LNCaP clone FGC (cell line): ENCODE measurements at regions not wholly inside any gene's neighbourhood (a gene's known extent, or its start where the extent isn't known, plus 50 kb on each side); places are given as distances from the start of the nearest gene placed in this dataset.

Experiments
- DNase-seq: peaks from one replicate; pipeline ENCODE4 v3.0.0-alpha.2; 2011; ENCODE audit warnings: low read depth
- H3K4me3 ChIP-seq: 2 replicates; pipeline ENCODE4 v1.5.1; 2011; ENCODE audit warnings: mild to moderate bottlenecking, low read depth, low read length, control low read depth
- TF ChIP-seq, protein P1 (sequence below): IDR thresholded peaks from 2 replicates; pipeline ENCODE4 v1.5.1; 2012; ENCODE audit warnings: mild to moderate bottlenecking; ENCODE audit not compliant: control insufficient read depth, insufficient read depth; ENCODE audit errors: extremely low read depth

DNA sequence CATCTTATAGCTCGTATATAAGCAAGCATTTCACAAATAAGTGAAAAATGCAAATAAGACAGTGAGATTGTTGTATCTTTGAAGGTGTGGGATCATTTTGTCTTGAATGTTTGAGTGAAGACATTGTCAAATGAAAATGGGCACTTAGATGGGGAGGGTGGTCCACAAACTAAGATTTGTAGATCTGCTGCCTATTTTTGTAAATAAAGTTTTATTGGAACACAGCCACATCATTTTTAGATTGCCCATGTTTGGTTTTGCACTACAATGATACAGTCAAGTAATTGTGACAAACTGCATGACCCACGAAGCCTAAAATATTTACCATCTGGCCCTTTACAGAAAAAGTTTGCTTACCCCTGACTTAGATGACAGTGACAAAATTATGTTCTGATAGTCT, 156.7 kb downstream of the PAH start:
- TF ChIP-seq, protein P1, sequence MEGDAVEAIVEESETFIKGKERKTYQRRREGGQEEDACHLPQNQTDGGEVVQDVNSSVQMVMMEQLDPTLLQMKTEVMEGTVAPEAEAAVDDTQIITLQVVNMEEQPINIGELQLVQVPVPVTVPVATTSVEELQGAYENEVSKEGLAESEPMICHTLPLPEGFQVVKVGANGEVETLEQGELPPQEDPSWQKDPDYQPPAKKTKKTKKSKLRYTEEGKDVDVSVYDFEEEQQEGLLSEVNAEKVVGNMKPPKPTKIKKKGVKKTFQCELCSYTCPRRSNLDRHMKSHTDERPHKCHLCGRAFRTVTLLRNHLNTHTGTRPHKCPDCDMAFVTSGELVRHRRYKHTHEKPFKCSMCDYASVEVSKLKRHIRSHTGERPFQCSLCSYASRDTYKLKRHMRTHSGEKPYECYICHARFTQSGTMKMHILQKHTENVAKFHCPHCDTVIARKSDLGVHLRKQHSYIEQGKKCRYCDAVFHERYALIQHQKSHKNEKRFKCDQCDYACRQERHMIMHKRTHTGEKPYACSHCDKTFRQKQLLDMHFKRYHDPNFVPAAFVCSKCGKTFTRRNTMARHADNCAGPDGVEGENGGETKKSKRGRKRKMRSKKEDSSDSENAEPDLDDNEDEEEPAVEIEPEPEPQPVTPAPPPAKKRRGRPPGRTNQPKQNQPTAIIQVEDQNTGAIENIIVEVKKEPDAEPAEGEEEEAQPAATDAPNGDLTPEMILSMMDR, result no peak
- H3K4me3 ChIP-seq, result no peak overlapping the region
- DNase-seq, result no peak

DNA sequence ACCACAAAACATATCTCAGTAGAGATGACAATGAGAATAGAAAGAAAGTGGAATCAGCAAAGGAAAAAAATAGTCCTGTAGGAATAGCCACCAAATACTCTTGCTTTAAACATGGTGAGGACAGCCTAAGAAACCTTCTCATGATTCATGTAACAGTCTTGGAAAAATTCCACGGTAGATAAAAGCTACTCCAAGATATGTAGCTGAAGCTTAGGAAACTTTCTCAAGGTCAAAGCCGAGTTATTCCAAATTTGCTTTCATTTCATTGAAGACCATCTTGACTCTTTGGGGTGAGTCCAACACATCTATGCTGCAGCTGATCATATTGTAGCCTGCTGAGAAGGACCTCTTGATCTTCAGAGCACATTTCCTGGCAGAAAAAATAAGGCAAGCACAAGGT, 157.6 kb downstream of the PAH start:
- DNase-seq, result no peak
- no peak overlapping the region for H3K4me3 ChIP-seq
- TF ChIP-seq, protein P1, result no peak

DNA sequence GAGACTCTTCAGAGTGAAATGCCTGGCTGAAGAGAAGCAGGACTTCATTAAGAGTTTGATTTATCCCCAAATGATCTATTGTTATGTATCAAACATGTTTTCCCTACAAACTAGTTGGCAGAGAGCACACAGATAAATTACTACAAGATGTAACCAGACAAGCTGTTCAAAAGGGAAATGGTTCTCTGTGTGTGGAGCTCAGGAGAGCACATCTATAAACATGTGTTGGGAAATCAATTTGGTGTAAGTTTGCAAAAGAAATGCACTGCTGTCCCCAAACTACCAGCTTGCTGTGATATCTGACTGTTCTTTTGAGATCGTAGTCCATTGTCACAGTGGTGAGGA, 159.2 kb downstream of the PAH start:
- no peak overlapping the region for H3K4me3 ChIP-seq
- no peak for DNase-seq
- TF ChIP-seq, protein P1, result no peak

DNA sequence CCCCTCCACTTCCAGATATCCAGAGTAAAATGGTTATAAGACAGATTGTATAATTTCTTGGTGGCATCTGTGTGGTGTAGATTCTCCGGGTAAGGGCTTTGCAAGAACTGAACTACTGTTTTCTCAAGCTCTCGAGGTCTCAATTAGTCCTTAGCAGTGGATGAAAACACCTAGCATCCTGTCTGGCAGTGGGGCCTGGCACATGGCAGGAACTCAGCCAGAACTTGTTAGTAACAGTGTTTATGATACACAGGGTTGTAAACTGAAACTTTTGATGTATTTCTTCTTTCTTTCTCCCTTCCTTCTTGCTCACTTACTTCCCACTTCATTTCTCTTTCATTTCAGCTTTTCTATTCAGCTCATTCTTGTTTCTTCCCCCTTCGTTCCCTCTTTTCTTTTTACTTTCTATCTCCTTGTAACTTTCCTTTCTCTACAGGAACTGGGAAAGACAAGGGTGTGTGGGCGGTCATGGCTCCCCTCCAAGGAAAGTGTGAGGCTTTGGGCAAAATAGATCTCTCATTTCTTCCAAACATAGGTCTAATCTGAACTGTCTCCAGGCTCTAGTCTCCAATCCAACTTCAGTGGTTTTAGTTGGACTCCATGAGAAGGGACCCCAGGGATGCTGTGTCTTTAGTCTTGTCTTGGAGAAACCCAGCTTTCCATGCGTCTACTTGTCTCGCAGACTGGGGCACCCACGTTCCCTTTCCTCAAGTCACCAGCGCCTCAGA, 159.7 kb downstream of the PAH start:
- no peak for DNase-seq
- TF ChIP-seq, protein P1, result no peak
- no peak overlapping the region for H3K4me3 ChIP-seq

DNA sequence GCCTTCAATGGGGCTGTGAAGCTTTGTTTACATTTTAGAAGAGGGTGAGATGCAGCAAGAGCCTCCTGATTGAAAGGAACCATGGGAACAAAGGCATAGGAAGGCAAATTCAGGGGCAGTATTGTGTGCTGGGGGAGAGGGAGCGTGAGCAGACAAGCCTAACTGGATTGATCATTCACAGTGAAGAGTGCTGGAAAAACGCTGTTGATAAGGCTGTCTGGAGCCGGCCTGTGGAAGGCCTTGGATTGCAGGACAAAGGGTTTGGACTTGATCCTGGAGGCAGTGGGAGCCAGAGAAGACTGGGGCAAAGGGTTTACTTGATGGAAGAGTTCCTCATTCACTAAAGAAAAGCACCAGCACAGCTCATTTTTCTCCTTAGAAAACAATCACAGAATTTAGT, 160.5 kb downstream of the PAH start:
- TF ChIP-seq, protein P1, result no peak
- DNase-seq, result no peak
- no peak overlapping the region for H3K4me3 ChIP-seq

DNA sequence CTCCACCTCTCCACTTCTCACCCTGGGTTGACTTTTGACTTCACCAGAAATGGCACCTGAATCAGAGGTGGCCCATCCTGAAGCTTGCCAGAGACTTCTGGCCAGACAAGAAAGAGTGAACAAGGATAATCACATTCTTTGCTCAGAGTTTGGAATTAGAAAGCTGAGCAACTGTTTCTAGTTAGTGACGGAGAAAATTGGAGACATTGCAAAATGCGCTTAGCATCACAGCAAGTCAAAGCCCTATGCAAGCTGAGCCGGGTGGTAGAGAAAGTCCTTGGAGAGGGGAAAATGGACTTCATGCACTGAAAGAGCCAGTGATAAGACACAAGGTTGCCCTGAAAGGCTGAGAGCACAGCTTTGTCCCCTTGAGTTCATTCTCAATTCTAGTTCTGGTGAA, 161.8 kb downstream of the PAH start:
- TF ChIP-seq, protein P1, result no peak
- no peak overlapping the region for H3K4me3 ChIP-seq
- DNase-seq, result no peak

DNA sequence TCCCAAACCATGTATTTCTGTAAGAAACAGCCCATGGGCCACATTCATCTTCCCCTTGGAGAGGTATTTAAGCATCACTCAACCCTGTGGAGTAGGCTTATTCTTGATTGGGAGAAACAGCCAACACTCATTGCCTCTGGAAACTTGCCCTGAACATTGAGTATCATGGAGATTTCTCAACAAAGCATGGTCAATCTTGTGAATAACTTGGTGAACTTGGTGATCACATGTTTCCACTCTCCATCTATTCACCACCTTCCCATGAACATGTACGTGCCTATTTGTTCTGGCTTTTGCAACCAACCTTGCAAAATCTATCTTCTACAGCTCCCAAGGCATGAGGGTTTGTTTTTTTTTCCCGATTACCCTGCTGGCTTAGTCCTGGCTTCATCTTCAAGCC, 163.2 kb downstream of the PAH start:
- no peak overlapping the region for H3K4me3 ChIP-seq
- DNase-seq, result no peak
- TF ChIP-seq, protein P1, result no peak
